ENCODE measurements at regions not wholly inside any gene's neighbourhood (a gene's known extent, or its start where the extent isn't known, plus 50 kb on each side); places are given as distances from the start of the nearest gene placed in this dataset.

- DNase-seq: no peak
These were observed 150.5 kb downstream of the EN1 start for GRCh38 chr2:118696786-118697465.

GRCh38 chr2:118693287-118693822, 154.1 kb downstream of the EN1 start:
- no peak for DNase-seq

GRCh38 chr2:118689874-118690273, 157.6 kb downstream of the EN1 start:
- no peak for DNase-seq

- DNase-seq: no peak
These were observed 158.0 kb downstream of the EN1 start for GRCh38 chr2:118689456-118689855.

- no peak for DNase-seq
These were observed 158.4 kb downstream of the EN1 start for GRCh38 chr2:118689033-118689432.

- DNase-seq: no peak
These were observed 159.8 kb downstream of the EN1 start for GRCh38 chr2:118687698-118688097.

GRCh38 chr2:118687192-118687591, 160.3 kb downstream of the EN1 start:
- DNase-seq: no peak

GRCh38 chr2:118686346-118686745, 161.1 kb downstream of the EN1 start:
- DNase-seq: no peak

GRCh38 chr2:118683460-118683859, 164.0 kb downstream of the EN1 start:
- DNase-seq: no peak

GRCh38 chr2:118678985-118679384, 168.5 kb downstream of the EN1 start:
- no peak for DNase-seq

- DNase-seq: no peak
These were observed 169.9 kb downstream of the EN1 start for GRCh38 chr2:118677546-118677945.

GRCh38 chr2:118675531-118675930, 171.9 kb downstream of the EN1 start:
- no peak for DNase-seq

- DNase-seq: no peak
These were observed 174.8 kb downstream of the EN1 start for GRCh38 chr2:118672571-118673158.

GRCh38 chr2:118671701-118672454, 175.6 kb downstream of the EN1 start:
- no peak for DNase-seq

- no peak for DNase-seq
These were observed 176.6 kb downstream of the EN1 start for GRCh38 chr2:118670838-118671237.

- DNase-seq: no peak
These were observed 177.2 kb downstream of the EN1 start for GRCh38 chr2:118670276-118670675.

- no peak for DNase-seq
These were observed 177.8 kb downstream of the EN1 start for GRCh38 chr2:118669654-118670053.

- no peak for DNase-seq
These were observed 178.7 kb downstream of the EN1 start for GRCh38 chr2:118668431-118669424.

GRCh38 chr2:118667964-118668363, 179.5 kb downstream of the EN1 start:
- no peak for DNase-seq

- no peak for DNase-seq
These were observed 180.1 kb downstream of the EN1 start for GRCh38 chr2:118667348-118667747.

GRCh38 chr2:118665784-118666529, 181.5 kb downstream of the EN1 start:
- DNase-seq: no peak

GRCh38 chr2:118661179-118661578, 186.3 kb downstream of the EN1 start:
- no peak for DNase-seq
